A549 (cell line): ENCODE measurements at regions not wholly inside any gene's neighbourhood (a gene's known extent, or its start where the extent isn't known, plus 50 kb on each side); places are given as distances from the start of the nearest gene placed in this dataset.

Experiments
- ATAC-seq, 2 experiments: fragments of 200-7000 bp in 1 of 2; fragments of >200 bp in 1 of 2; cut with Nextera tagmentation in 1 of 2; cut with Tn5 transposase in 1 of 2; 3 replicates each; pipeline versions ENCODE4 v1.8.0 to v1.9.1; 2018 to 2020; ENCODE audit warnings: mild to moderate bottlenecking in 1 of 2, moderate library complexity in 1 of 2
- CTCF ChIA-PET: fragments of 300-600 bp; sonication (Branson Sonifier 250); formaldehyde crosslinking; extraction: SDS; loops from one replicate; lab custom pipeline; 2021; ENCODE audit warnings: antibody characterized with exemption, inconsistent platforms; lab: Yijun Ruan, JAX
- POLR2A ChIA-PET: fragments of 350-600 bp; formaldehyde crosslinking; extraction: SDS; loops from one replicate; lab custom pipeline; 2021; ENCODE audit warnings: antibody characterized with exemption, inconsistent platforms; lab: Yijun Ruan, JAX
- DNase-seq, 2 experiments: peaks; one replicate each; pipeline versions ENCODE4 v3.0.0 to v3.0.0-alpha.2; 2011 to 2016; ENCODE audit warnings: low read depth in 1 of 2, low spot score in 1 of 2
- FAIRE-seq: peaks from 2 replicates; lab custom pipeline; 2011; peaks lifted over from hg19 to GRCh38; lab: Jason Lieb, UNC
- H3K27ac ChIP-seq, 2 experiments: fragments of >200 bp; sonication (Bioruptor Twin); formaldehyde crosslinking; 3 replicates each; pipeline ENCODE4 v1.5.1; 2016 to 2017
- H3K4me1 ChIP-seq: fragments of >200 bp; sonication (Bioruptor Twin); formaldehyde crosslinking; 3 replicates; pipeline ENCODE4 v1.6.1; 2016
- H3K4me2 ChIP-seq: fragments of >200 bp; sonication (Bioruptor Twin); formaldehyde crosslinking; 3 replicates; pipeline ENCODE4 v1.6.1; 2016
- H3K4me3 ChIP-seq: fragments of >200 bp; sonication (Bioruptor Twin); formaldehyde crosslinking; 3 replicates; pipeline ENCODE4 v1.5.1; 2016
- H3K9me3 ChIP-seq: fragments of >200 bp; sonication (Bioruptor Twin); formaldehyde crosslinking; 3 replicates; pipeline ENCODE4 v1.6.1; 2016
- CBX2 ChIP-seq: fragments of 200-600 bp; sonication (generic); IDR thresholded peaks from 2 replicates; pipeline ENCODE4 v1.6.1; 2016; ENCODE audit warnings: low read depth, mild to moderate bottlenecking, borderline replicate concordance
- CEBPB ChIP-seq, 2 experiments: fragments of >200 bp in 1 of 2; sonication (Bioruptor Twin) in 1 of 2; formaldehyde crosslinking in 1 of 2; IDR thresholded peaks; 2 replicates each; pipeline ENCODE4 v1.6.1; 2012 to 2016
- CTCF ChIP-seq: fragments of >200 bp; sonication (Bioruptor Twin); formaldehyde crosslinking; IDR thresholded peaks from 3 replicates; pipeline ENCODE4 v1.5.1; 2016
- EHMT2 ChIP-seq: fragments of 200-600 bp; sonication (generic); IDR thresholded peaks from 2 replicates; pipeline ENCODE4 v1.6.1; 2016; ENCODE audit warnings: antibody characterized with exemption, low read depth, mild to moderate bottlenecking, moderate library complexity
- ELK1 ChIP-seq: fragments of 150-350 bp; IDR thresholded peaks from 2 replicates; pipeline ENCODE4 v1.6.1; 2014; ENCODE audit warnings: low read depth, mild to moderate bottlenecking, low read length
- ESRRA ChIP-seq: fragments of 150-350 bp; IDR thresholded peaks from 2 replicates; pipeline ENCODE4 v1.6.1; 2014; ENCODE audit warnings: mild to moderate bottlenecking, low read length, borderline replicate concordance
- FOSL2 ChIP-seq, 2 experiments: fragments of 450-650 bp in 1 of 2; fragments of >200 bp in 1 of 2; sonication (Bioruptor Twin) in 1 of 2; formaldehyde crosslinking; IDR thresholded peaks; 2 replicates each; pipeline versions ENCODE4 v1.5.0 to v1.6.1; 2016 to 2020; ENCODE audit warnings: mild to moderate bottlenecking in 1 of 2, moderate library complexity in 1 of 2
- HDAC2 ChIP-seq: fragments of 200-600 bp; sonication (generic); IDR thresholded peaks from 2 replicates; pipeline ENCODE4 v1.6.1; 2016
- HMGXB4 ChIP-seq: fragments of 250-450 bp; sonication (Bioruptor Pico); IDR thresholded peaks from 2 replicates; pipeline ENCODE4 v1.5.0; 2021; ENCODE audit warnings: mild to moderate bottlenecking, moderate library complexity, borderline replicate concordance
- HOXA7 ChIP-seq: fragments of 250-450 bp; sonication (Bioruptor Pico); IDR thresholded peaks from 2 replicates; pipeline ENCODE4 v1.5.0; 2020; ENCODE audit warnings: mild to moderate bottlenecking, moderate library complexity
- HOXB5 ChIP-seq: fragments of 250-450 bp; sonication (Bioruptor Pico); IDR thresholded peaks from 2 replicates; pipeline ENCODE4 v1.5.0; 2020; ENCODE audit warnings: mild to moderate bottlenecking, moderate library complexity
- KDM1A ChIP-seq: fragments of 200-600 bp; sonication (generic); IDR thresholded peaks from 2 replicates; pipeline ENCODE4 v1.6.1; 2016; ENCODE audit warnings: low read depth, mild to moderate bottlenecking
- MAX ChIP-seq: IDR thresholded peaks from 2 replicates; pipeline ENCODE4 v1.6.1; 2012
- MAZ ChIP-seq: fragments of 150-350 bp; IDR thresholded peaks from 2 replicates; pipeline ENCODE4 v1.6.1; 2014; ENCODE audit warnings: antibody characterized with exemption, low read depth, low read length, borderline replicate concordance
- NFE2L2 ChIP-seq: fragments of 150-350 bp; conservative IDR thresholded peaks from 2 replicates; pipeline ENCODE4 v1.6.1; 2014; ENCODE audit warnings: low read length
- NPAS2 ChIP-seq: fragments of 250-450 bp; sonication (Bioruptor Pico); IDR thresholded peaks from 2 replicates; pipeline ENCODE4 v1.8.0; 2022; ENCODE audit warnings: mild to moderate bottlenecking, moderate library complexity, borderline replicate concordance
- PHF8 ChIP-seq: fragments of 200-600 bp; sonication (generic); IDR thresholded peaks from 2 replicates; pipeline ENCODE4 v1.6.1; 2016; ENCODE audit warnings: low read depth, mild to moderate bottlenecking, antibody characterized with exemption, moderate library complexity, borderline replicate concordance
- RARB ChIP-seq: fragments of 250-450 bp; sonication (Bioruptor Pico); IDR thresholded peaks from 2 replicates; pipeline ENCODE4 v1.8.0; 2021; ENCODE audit warnings: mild to moderate bottlenecking, moderate library complexity
- RNF2 ChIP-seq: fragments of 200-600 bp; sonication (generic); IDR thresholded peaks from 2 replicates; pipeline ENCODE4 v1.6.1; 2016; ENCODE audit warnings: low read depth, mild to moderate bottlenecking, antibody characterized with exemption, moderate library complexity, borderline replicate concordance
- USF2 ChIP-seq: fragments of 450-650 bp; IDR thresholded peaks from 2 replicates; pipeline ENCODE4 v1.6.1; 2014; ENCODE audit warnings: antibody characterized with exemption
- ZC3H11A ChIP-seq: fragments of 450-650 bp; IDR thresholded peaks from 2 replicates; pipeline ENCODE4 v1.6.1; 2014; ENCODE audit warnings: antibody characterized with exemption, mild to moderate bottlenecking
- ZNF302 ChIP-seq: fragments of 250-450 bp; sonication (Bioruptor Pico); IDR thresholded peaks from 2 replicates; pipeline ENCODE4 v1.9.0; 2021; ENCODE audit warnings: inconsistent platforms, mild to moderate bottlenecking, moderate library complexity
- WGBS: methylation state at CpG from one replicate; pipeline ENCODE4 v1.1.6; 2017; ENCODE audit errors: missing lambda C conversion rate; 5-methylcytosine and 5-hydroxymethylcytosine counted together

GRCh38 chr18:34033968-34034367 lies 190.7 kb downstream of the NOL4 start:
- DNase-seq = no peak
- no peak overlapping the region for H3K4me3 ChIP-seq
- WGBS = 8% methylated on average over 4 of the region's 4 CpGs
- H3K4me1 ChIP-seq = no peaks in the 10 kb centered on the region
- no peaks in the 10 kb centered on the region for H3K9me3 ChIP-seq
- ATAC-seq = no peak
- no peak overlapping the region for H3K4me2 ChIP-seq
- TF ChIP-seq USF2 (no peak), RARB (no peak), NPAS2 (CRISPR knock-in tag) (no peak), CTCF (no peak), ESRRA (no peak), HOXB5 (CRISPR knock-in tag) (no peak), HDAC2 (no peak), ZNF302 (CRISPR knock-in tag) (no peak), NFE2L2 (no peak), CBX2 (no peak), MAX (no peak), EHMT2 (no peak), FOSL2 (IDR thresholded peaks at IDR 0.05) (no peak), FOSL2 (CRISPR knock-in tag; IDR thresholded peaks at IDR 0.05) (no peak), ZC3H11A (no peak), KDM1A (no peak), HMGXB4 (CRISPR knock-in tag) (no peak), MAZ (no peak), CEBPB (IDR thresholded peaks at IDR 0.05) (no peak), ELK1 (no peak)
- ChIA-PET CTCF (no interaction called here), POLR2A (no interaction called here)
- H3K27ac ChIP-seq = no peak overlapping the region
- no peak for FAIRE-seq

- Histone ChIP-seq H3K9me3 (no peaks in the 10 kb centered on the region), H3K27ac (no peak overlapping the region), H3K4me2 (no peak overlapping the region), H3K4me3 (no peak overlapping the region), H3K4me1 (no peaks in the 10 kb centered on the region)
- FAIRE-seq = no peak
- ChIA-PET POLR2A (no interaction called here), CTCF (no interaction called here)
- DNase-seq = no peak
- ATAC-seq = no peak
- WGBS = 25% methylated on average over 2 of the region's 3 CpGs
- TF ChIP-seq ELK1 (no peak), PHF8 (no peak), RNF2 (no peak), HOXA7 (CRISPR knock-in tag) (no peak)
Observed at GRCh38 chr18:34031810-34032209, 192.9 kb downstream of the NOL4 start.
